ENCODE measurements at regions not wholly inside any gene's neighbourhood (a gene's known extent, or its start where the extent isn't known, plus 50 kb on each side); places are given as distances from the start of the nearest gene placed in this dataset.

GRCh38 chr17:77734371-77735080, 224.0 kb upstream of the TNRC6C start:
- peak in 2 of 3 donors; percentile 42 to 45 for TF ChIP-seq POLR2AphosphoS5 (IDR thresholded peaks at IDR 0.05)
- TF ChIP-seq, protein P1, sequence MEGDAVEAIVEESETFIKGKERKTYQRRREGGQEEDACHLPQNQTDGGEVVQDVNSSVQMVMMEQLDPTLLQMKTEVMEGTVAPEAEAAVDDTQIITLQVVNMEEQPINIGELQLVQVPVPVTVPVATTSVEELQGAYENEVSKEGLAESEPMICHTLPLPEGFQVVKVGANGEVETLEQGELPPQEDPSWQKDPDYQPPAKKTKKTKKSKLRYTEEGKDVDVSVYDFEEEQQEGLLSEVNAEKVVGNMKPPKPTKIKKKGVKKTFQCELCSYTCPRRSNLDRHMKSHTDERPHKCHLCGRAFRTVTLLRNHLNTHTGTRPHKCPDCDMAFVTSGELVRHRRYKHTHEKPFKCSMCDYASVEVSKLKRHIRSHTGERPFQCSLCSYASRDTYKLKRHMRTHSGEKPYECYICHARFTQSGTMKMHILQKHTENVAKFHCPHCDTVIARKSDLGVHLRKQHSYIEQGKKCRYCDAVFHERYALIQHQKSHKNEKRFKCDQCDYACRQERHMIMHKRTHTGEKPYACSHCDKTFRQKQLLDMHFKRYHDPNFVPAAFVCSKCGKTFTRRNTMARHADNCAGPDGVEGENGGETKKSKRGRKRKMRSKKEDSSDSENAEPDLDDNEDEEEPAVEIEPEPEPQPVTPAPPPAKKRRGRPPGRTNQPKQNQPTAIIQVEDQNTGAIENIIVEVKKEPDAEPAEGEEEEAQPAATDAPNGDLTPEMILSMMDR (IDR thresholded peaks at IDR 0.05), result no peak

Measured in transverse colon (tissue), 4 donors.